Astrocyte of the spinal cord (primary cell): ENCODE measurements at regions not wholly inside any gene's neighbourhood (a gene's known extent, or its start where the extent isn't known, plus 50 kb on each side); places are given as distances from the start of the nearest gene placed in this dataset.

Experiments used
- DNase-seq: peaks from one replicate; pipeline ENCODE4 v3.0.0; 2011; ENCODE audit warnings: low read depth, low spot score
- H3K4me3 ChIP-seq: 2 replicates; pipeline ENCODE4 v1.5.1; 2011; ENCODE audit warnings: low read depth, mild to moderate bottlenecking, low read length, moderate library complexity
- CTCF ChIP-seq: IDR thresholded peaks from 2 replicates; pipeline ENCODE4 v1.5.1; 2012; ENCODE audit warnings: low read depth, mild to moderate bottlenecking, low read length, inconsistent platforms
- in situ Hi-C: cut with HindIII; loops from 2 replicates; pipeline ENCODE4 v1.10.0; 2017; ENCODE audit warnings: low sequenced_read_pairs

GRCh38 chr7:94843553-94843952 is 63.8 kb upstream of the PPP1R9A start:
- in situ Hi-C loops: no loop called here
- H3K4me3 ChIP-seq: no peak overlapping the region
- no peak for TF ChIP-seq CTCF
- no peak for DNase-seq

- in situ Hi-C loops: no loop called here
- no peak overlapping the region for H3K4me3 ChIP-seq
- no peak for TF ChIP-seq CTCF
- DNase-seq: no peak
These were observed 58.9 kb upstream of the PPP1R9A start for GRCh38 chr7:94848531-94848930.

- H3K4me3 ChIP-seq: no peak overlapping the region
- no peak for TF ChIP-seq CTCF
- DNase-seq: no peak
- in situ Hi-C loops: no loop called here
These were observed 58.3 kb upstream of the PPP1R9A start for GRCh38 chr7:94848992-94849576.

- DNase-seq: no peak
- TF ChIP-seq CTCF: no peak
- in situ Hi-C loops: no loop called here
- no peak overlapping the region for H3K4me3 ChIP-seq
These were observed 57.7 kb upstream of the PPP1R9A start for GRCh38 chr7:94849636-94850208.

- H3K4me3 ChIP-seq: no peak overlapping the region
- no peak for TF ChIP-seq CTCF
- in situ Hi-C loops: no loop called here
- DNase-seq: no peak
These were observed 51.8 kb upstream of the PPP1R9A start for GRCh38 chr7:94855589-94855988.

GRCh38 chr7:94856643-94857042 is 50.8 kb upstream of the PPP1R9A start:
- in situ Hi-C loops: no loop called here
- no peak for TF ChIP-seq CTCF
- DNase-seq: peak; percentile 2
- no peak overlapping the region for H3K4me3 ChIP-seq
